SK-N-SH (cell line): ENCODE measurements at regions not wholly inside any gene's neighbourhood (a gene's known extent, or its start where the extent isn't known, plus 50 kb on each side); places are given as distances from the start of the nearest gene placed in this dataset.

Source experiments
- CTCF ChIA-PET: fragments of 300-600, 350-600 bp; formaldehyde crosslinking; extraction: SDS; loops from one replicate; lab custom pipeline; 2021; lab: Yijun Ruan, JAX
- POLR2A ChIA-PET: fragments of 350-600 bp; sonication (Branson Sonifier 250); formaldehyde crosslinking; extraction: SDS; loops from one replicate; lab custom pipeline; 2020; ENCODE audit warnings: antibody characterized with exemption, inconsistent platforms; lab: Yijun Ruan, JAX
- DNase-seq: peaks from one replicate; pipeline ENCODE4 v3.0.0; 2012
- H2AFZ ChIP-seq: fragments of 200-600 bp; sonication (generic); 2 replicates; pipeline ENCODE4 v1.8.1; 2016; ENCODE audit warnings: antibody characterized with exemption, mild to moderate bottlenecking, low read depth
- H3F3A ChIP-seq: fragments of 200-600 bp; sonication (generic); replicated peaks from 2 replicates; pipeline ENCODE3; 2016; ENCODE audit warnings: antibody characterized with exemption, mild to moderate bottlenecking; ENCODE audit not compliant: insufficient read depth
- H3K27ac ChIP-seq, 2 experiments: fragments of 200-500 bp in 1 of 2; fragments of 200-600 bp in 1 of 2; sonication (Bioruptor generic) in 1 of 2; sonication (generic), shearing (Covaris generic) in 1 of 2; 2 replicates each; pipeline versions ENCODE4 v1.5.1 to v1.6.1; 2014 to 2016; ENCODE audit warnings: low read depth in 2 of 2, inconsistent platforms in 1 of 2, low read length in 1 of 2, mild to moderate bottlenecking in 1 of 2, mixed read lengths in 1 of 2
- H3K27me3 ChIP-seq: fragments of 200-600 bp; sonication (generic), shearing (Covaris generic); 2 replicates; pipeline ENCODE4 v1.6.1; 2016; ENCODE audit warnings: mixed run types; ENCODE audit not compliant: insufficient read depth
- H3K36me3 ChIP-seq, 2 experiments: fragments of 200-500 bp in 1 of 2; fragments of 200-600 bp in 1 of 2; sonication (Bioruptor generic) in 1 of 2; sonication (generic) in 1 of 2; replicated peaks in 1 of 2; 2 replicates each; pipeline versions ENCODE3 to v1.5.1; 2014 to 2016; ENCODE audit warnings: low read length in 1 of 2, mild to moderate bottlenecking in 1 of 2; ENCODE audit not compliant: insufficient read depth in 2 of 2, control insufficient read depth in 1 of 2
- H3K4me1 ChIP-seq, 2 experiments: fragments of 200-500 bp in 1 of 2; fragments of 200-600 bp in 1 of 2; sonication (Bioruptor generic) in 1 of 2; sonication (generic), shearing (Covaris generic) in 1 of 2; 2 replicates each; pipeline versions ENCODE4 v1.5.1 to v1.6.1; 2014 to 2016; ENCODE audit warnings: low read depth in 1 of 2, low read length in 1 of 2, mixed run types in 1 of 2; ENCODE audit not compliant: insufficient read depth in 2 of 2, control insufficient read depth in 1 of 2
- H3K4me2 ChIP-seq: fragments of 200-600 bp; sonication (generic), shearing (Covaris generic); 2 replicates; pipeline ENCODE4 v1.6.1; 2017; ENCODE audit warnings: mixed run types
- H3K4me3 ChIP-seq, 2 experiments: fragments of 200-500 bp in 1 of 2; fragments of 200-600 bp in 1 of 2; sonication (Bioruptor generic) in 1 of 2; sonication (generic), shearing (Covaris generic) in 1 of 2; 2 replicates each; pipeline versions ENCODE4 v1.5.1 to v1.8.1; 2014 to 2016; ENCODE audit warnings: low read depth in 2 of 2, inconsistent platforms in 1 of 2, low read length in 1 of 2, mild to moderate bottlenecking in 1 of 2, mixed read lengths in 1 of 2, moderate library complexity in 1 of 2
- H3K79me2 ChIP-seq: fragments of 200-600 bp; sonication (generic); 2 replicates; pipeline ENCODE4 v1.8.1; 2017; ENCODE audit warnings: mild to moderate bottlenecking; ENCODE audit not compliant: insufficient read depth
- H3K9ac ChIP-seq: fragments of 200-600 bp; sonication (generic); 2 replicates; pipeline ENCODE4 v1.6.1; 2017; ENCODE audit warnings: mixed run types
- H3K9me2 ChIP-seq: fragments of 200-600 bp; sonication (generic); 2 replicates; pipeline ENCODE4 v1.6.1; 2017; ENCODE audit warnings: mixed run types
- H3K9me3 ChIP-seq: fragments of 200-600 bp; sonication (generic); 2 replicates; pipeline ENCODE4 v1.6.1; 2017; ENCODE audit warnings: mixed run types, mild to moderate bottlenecking, moderate library complexity
- H4K20me1 ChIP-seq: fragments of 200-600 bp; sonication (generic); 2 replicates; pipeline ENCODE4 v1.6.1; 2017; ENCODE audit warnings: mild to moderate bottlenecking, mixed run types; ENCODE audit not compliant: insufficient read depth
- EZH2phosphoT487 ChIP-seq: fragments of 200-600 bp; sonication (generic); IDR thresholded peaks from 2 replicates; pipeline ENCODE4 v1.6.1; 2017; ENCODE audit warnings: low read depth, mixed run types, mild to moderate bottlenecking, antibody characterized with exemption, moderate library complexity, borderline replicate concordance
- FOSL2 ChIP-seq: IDR thresholded peaks from 2 replicates; pipeline ENCODE4 v1.4.0; 2012; ENCODE audit warnings: low read depth, mild to moderate bottlenecking, moderate library complexity, borderline replicate concordance
- GABPA ChIP-seq: IDR thresholded peaks from 2 replicates; pipeline ENCODE4 v1.4.0; 2012; ENCODE audit warnings: low read depth, mild to moderate bottlenecking
- MXI1 ChIP-seq: IDR thresholded peaks from 2 replicates; pipeline ENCODE4 v1.6.1; 2012; ENCODE audit warnings: mild to moderate bottlenecking, low read depth, low read length, improper control_type of control experiment
- NFIC ChIP-seq: IDR thresholded peaks from 2 replicates; pipeline ENCODE4 v1.4.0; 2012; ENCODE audit warnings: borderline replicate concordance
- NRF1 ChIP-seq: IDR thresholded peaks from 2 replicates; pipeline ENCODE4 v1.6.1; 2012; ENCODE audit warnings: low read depth, mild to moderate bottlenecking, low read length
- RAD21 ChIP-seq: IDR thresholded peaks from 2 replicates; pipeline ENCODE4 v1.6.1; 2012; ENCODE audit warnings: mild to moderate bottlenecking, low read length
- RFX5 ChIP-seq: IDR thresholded peaks from 2 replicates; pipeline ENCODE4 v1.6.1; 2012; ENCODE audit warnings: mild to moderate bottlenecking, improper control_type of control experiment, low read length
- SIN3A ChIP-seq: IDR thresholded peaks from 2 replicates; pipeline ENCODE4 v1.6.1; 2012; ENCODE audit warnings: low read depth, mild to moderate bottlenecking, low read length, moderate library complexity, borderline replicate concordance
- TAF1 ChIP-seq: IDR thresholded peaks from 2 replicates; pipeline ENCODE4 v1.6.1; 2012; ENCODE audit warnings: low read depth, mild to moderate bottlenecking, low read length, moderate library complexity, borderline replicate concordance
- TEAD4 ChIP-seq: IDR thresholded peaks from 2 replicates; pipeline ENCODE4 v1.4.0; 2012; ENCODE audit warnings: mild to moderate bottlenecking, borderline replicate concordance; ENCODE audit not compliant: insufficient read depth
- USF2 ChIP-seq: fragments of 150-350 bp; IDR thresholded peaks from 2 replicates; pipeline ENCODE4 v1.6.1; 2017; ENCODE audit warnings: antibody characterized with exemption, low read length, low read depth, borderline replicate concordance
- WGBS: methylation state at CpG from one replicate; pipeline ENCODE4 v1.1.6; 2017; ENCODE audit warnings: low lambda C conversion rate; 5-methylcytosine and 5-hydroxymethylcytosine counted together
- TF ChIP-seq, protein P1 (sequence below): fragments of 200-600 bp; sonication (generic); IDR thresholded peaks from 2 replicates; pipeline ENCODE4 v1.6.1; 2017; ENCODE audit warnings: antibody characterized with exemption, mild to moderate bottlenecking, moderate library complexity

GRCh38 chr3:23754215-23754614 is 51.5 kb upstream of the UBE2E1 start:
- H3K4me2 ChIP-seq: no peak overlapping the region
- no peaks in the 10 kb centered on the region for H4K20me1 ChIP-seq
- no peak overlapping the region for H3K9ac ChIP-seq
- no peaks in the 10 kb centered on the region for H3K9me2 ChIP-seq
- no peak overlapping the region for H3K4me3 ChIP-seq
- H3K4me1 ChIP-seq: peaks cover 2 to 6% of the 10 kb centered on the region in 2 experiments; a peak in 2 of 4 replicates
- H3K36me3 ChIP-seq: no peaks in the 10 kb centered on the region
- no peak overlapping the region for H3K27ac ChIP-seq
- H2AFZ ChIP-seq: no peak overlapping the region
- H3K27me3 ChIP-seq: no peaks in the 10 kb centered on the region
- DNase-seq: no peak
- POLR2A ChIA-PET: no interaction called here
- no peaks in the 10 kb centered on the region for H3K79me2 ChIP-seq
- WGBS: 91% methylated on average over 4 of the region's 4 CpGs
- no peaks in the 10 kb centered on the region for H3K9me3 ChIP-seq
- H3F3A ChIP-seq: no peaks in the 10 kb centered on the region
- TF ChIP-seq GABPA: no peak
- no peak for TF ChIP-seq FOSL2
- TF ChIP-seq EZH2phosphoT487: no peak
- TF ChIP-seq TEAD4: no peak
- TF ChIP-seq RAD21: no peak
- no peak for TF ChIP-seq MXI1
- no peak for TF ChIP-seq TAF1
- no peak for TF ChIP-seq SIN3A
- TF ChIP-seq NFIC: no peak
- TF ChIP-seq, protein P1, sequence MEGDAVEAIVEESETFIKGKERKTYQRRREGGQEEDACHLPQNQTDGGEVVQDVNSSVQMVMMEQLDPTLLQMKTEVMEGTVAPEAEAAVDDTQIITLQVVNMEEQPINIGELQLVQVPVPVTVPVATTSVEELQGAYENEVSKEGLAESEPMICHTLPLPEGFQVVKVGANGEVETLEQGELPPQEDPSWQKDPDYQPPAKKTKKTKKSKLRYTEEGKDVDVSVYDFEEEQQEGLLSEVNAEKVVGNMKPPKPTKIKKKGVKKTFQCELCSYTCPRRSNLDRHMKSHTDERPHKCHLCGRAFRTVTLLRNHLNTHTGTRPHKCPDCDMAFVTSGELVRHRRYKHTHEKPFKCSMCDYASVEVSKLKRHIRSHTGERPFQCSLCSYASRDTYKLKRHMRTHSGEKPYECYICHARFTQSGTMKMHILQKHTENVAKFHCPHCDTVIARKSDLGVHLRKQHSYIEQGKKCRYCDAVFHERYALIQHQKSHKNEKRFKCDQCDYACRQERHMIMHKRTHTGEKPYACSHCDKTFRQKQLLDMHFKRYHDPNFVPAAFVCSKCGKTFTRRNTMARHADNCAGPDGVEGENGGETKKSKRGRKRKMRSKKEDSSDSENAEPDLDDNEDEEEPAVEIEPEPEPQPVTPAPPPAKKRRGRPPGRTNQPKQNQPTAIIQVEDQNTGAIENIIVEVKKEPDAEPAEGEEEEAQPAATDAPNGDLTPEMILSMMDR: no peak
- no peak for TF ChIP-seq NRF1
- no peak for TF ChIP-seq RFX5
- no peak for TF ChIP-seq USF2
- TF ChIP-seq, all 33 proteins: peak for 0
- CTCF ChIA-PET: no interaction called here
